Stimulated activated CD4-positive, alpha-beta T cell treated with anti-CD3 and anti-CD28 coated beads, Interleukin-2, amount 100 ng/mL, for 24 hours (primary cell): ENCODE measurements at regions not wholly inside any gene's neighbourhood (a gene's known extent, or its start where the extent isn't known, plus 50 kb on each side); places are given as distances from the start of the nearest gene placed in this dataset.
"Not testable (repeated sequence)": the region's sequence is repeated elsewhere in the genome, so short reads cannot be mapped to it uniquely, and the experiment has no call there.

Source experiments
- DNase-seq, 2 donors: peaks; one replicate each; pipeline ENCODE4 v3.0.0-alpha.2; 2020

- no peak for DNase-seq
These were observed 290.4 kb upstream of the DYNLRB2 start for GRCh38 chr16:80250381-80250780.

- not testable (repeated sequence) for DNase-seq
These were observed 297.5 kb upstream of the DYNLRB2 start for GRCh38 chr16:80243303-80243702.

GRCh38 chr16:80242279-80242678 is 298.5 kb upstream of the DYNLRB2 start:
- not testable (repeated sequence) for DNase-seq

GRCh38 chr16:80233097-80233835 is 307.5 kb upstream of the DYNLRB2 start:
- DNase-seq, result no peak

GRCh38 chr16:80231888-80232287 is 308.9 kb upstream of the DYNLRB2 start:
- DNase-seq, result peak in 1 of 2 donors; percentile 10

GRCh38 chr16:80231121-80231520 is 309.7 kb upstream of the DYNLRB2 start:
- no peak for DNase-seq

GRCh38 chr16:80230328-80231120 is 310.3 kb upstream of the DYNLRB2 start:
- DNase-seq, result no peak

- no peak for DNase-seq
These were observed 314.3 kb upstream of the DYNLRB2 start for GRCh38 chr16:80226499-80226898.

- DNase-seq, result no peak
These were observed 330.0 kb upstream of the DYNLRB2 start for GRCh38 chr16:80210787-80211186.

GRCh38 chr16:80208743-80209142 is 332.1 kb upstream of the DYNLRB2 start:
- no peak for DNase-seq

- DNase-seq, result no peak
These were observed 332.8 kb upstream of the DYNLRB2 start for GRCh38 chr16:80208015-80208414.

GRCh38 chr16:80203821-80204220 is 337.0 kb upstream of the DYNLRB2 start:
- no peak for DNase-seq

- DNase-seq, result no peak
These were observed 337.9 kb upstream of the DYNLRB2 start for GRCh38 chr16:80202831-80203413.

GRCh38 chr16:80200079-80200478 is 340.7 kb upstream of the DYNLRB2 start:
- no peak for DNase-seq

GRCh38 chr16:80199614-80200013 is 341.2 kb upstream of the DYNLRB2 start:
- no peak for DNase-seq

- DNase-seq, result no peak
These were observed 342.2 kb upstream of the DYNLRB2 start for GRCh38 chr16:80198311-80199299.

GRCh38 chr16:80197741-80198201 is 343.0 kb upstream of the DYNLRB2 start:
- DNase-seq, result no peak

GRCh38 chr16:80191928-80192327 is 348.9 kb upstream of the DYNLRB2 start:
- no peak for DNase-seq

GRCh38 chr16:80189476-80190175 is 351.2 kb upstream of the DYNLRB2 start:
- DNase-seq, result no peak

GRCh38 chr16:80176114-80176513 is 364.7 kb upstream of the DYNLRB2 start:
- no peak for DNase-seq

GRCh38 chr16:80175011-80175410 is 365.8 kb upstream of the DYNLRB2 start:
- DNase-seq, result no peak

GRCh38 chr16:80174416-80174815 is 366.4 kb upstream of the DYNLRB2 start:
- DNase-seq, result no peak
